ENCODE measurements at regions not wholly inside any gene's neighbourhood (a gene's known extent, or its start where the extent isn't known, plus 50 kb on each side); places are given as distances from the start of the nearest gene placed in this dataset.

- no peak for TF ChIP-seq CTCF (IDR thresholded peaks at IDR 0.05)
- TF ChIP-seq POLR2A (IDR thresholded peaks at IDR 0.05): no peak
- TF ChIP-seq POLR2AphosphoS5 (IDR thresholded peaks at IDR 0.05; ENCODE audit: insufficient read depth in 1 of 2, low read depth in 1 of 2): no peak
Observed at GRCh38 chr2:21331625-21332370, 208.0 kb downstream of the TDRD15 start.

All from vagina (tissue), 2 donors.